ENCODE measurements at regions not wholly inside any gene's neighbourhood (a gene's known extent, or its start where the extent isn't known, plus 50 kb on each side); places are given as distances from the start of the nearest gene placed in this dataset.
A peak's percentile ranks its signal among the peaks of the same experiment; 100 is the strongest.

GRCh38 chr14:54109521-54110120 is 153.0 kb upstream of the BMP4 start:
- no peak overlapping the region for H2AFZ ChIP-seq (ENCODE audit: low read length)
- H3K79me2 ChIP-seq (ENCODE audit: insufficient read depth, low read length), result no peaks in the 10 kb centered on the region
- no peak overlapping the region for H3K4me2 ChIP-seq (ENCODE audit: insufficient read depth, low read length)
- no peaks in the 10 kb centered on the region for H3K36me3 ChIP-seq (ENCODE audit: insufficient read depth, low read length)
- H4K20me1 ChIP-seq (ENCODE audit: insufficient read depth, low read length), result no peaks in the 10 kb centered on the region
- no peak for DNase-seq (ENCODE audit: insufficient read length, low spot score, missing footprints)
- H3K27ac ChIP-seq (ENCODE audit: low read depth, low read length), result peak overlapping the region; percentile 20
- no peak overlapping the region for H3K4me3 ChIP-seq (ENCODE audit: insufficient read depth, low read length)
- H3K27me3 ChIP-seq (ENCODE audit: insufficient read depth, low read length), result no peaks in the 10 kb centered on the region
- no peak for TF ChIP-seq CTCF (IDR thresholded peaks at IDR 0.05; ENCODE audit: extremely low read depth, low read depth, low read length)
- H3K4me1 ChIP-seq (ENCODE audit: insufficient read depth, low read length), result peaks cover 30% of the 10 kb centered on the region
- no peaks in the 10 kb centered on the region for H3K9me3 ChIP-seq (ENCODE audit: low read depth, low read length)

GRCh38 chr14:54114941-54115340 is 158.3 kb upstream of the BMP4 start:
- Histone ChIP-seq H3K4me1 (ENCODE audit: insufficient read depth, low read length) (no peaks in the 10 kb centered on the region), H3K4me3 (ENCODE audit: insufficient read depth, low read length) (no peak overlapping the region), H3K27ac (ENCODE audit: low read depth, low read length) (no peak overlapping the region), H3K36me3 (ENCODE audit: insufficient read depth, low read length) (no peaks in the 10 kb centered on the region), H3K79me2 (ENCODE audit: insufficient read depth, low read length) (no peaks in the 10 kb centered on the region), H3K4me2 (ENCODE audit: insufficient read depth, low read length) (no peak overlapping the region), H3K27me3 (ENCODE audit: insufficient read depth, low read length) (no peaks in the 10 kb centered on the region), H2AFZ (ENCODE audit: low read length) (no peak overlapping the region), H3K9me3 (ENCODE audit: low read depth, low read length) (no peaks in the 10 kb centered on the region), H4K20me1 (ENCODE audit: insufficient read depth, low read length) (no peaks in the 10 kb centered on the region)
- TF ChIP-seq CTCF (IDR thresholded peaks at IDR 0.05; ENCODE audit: extremely low read depth, low read depth, low read length), result no peak
- no peak for DNase-seq (ENCODE audit: insufficient read length, low spot score, missing footprints)

- no peaks in the 10 kb centered on the region for H3K36me3 ChIP-seq (ENCODE audit: insufficient read depth, low read length)
- no peaks in the 10 kb centered on the region for H3K79me2 ChIP-seq (ENCODE audit: insufficient read depth, low read length)
- TF ChIP-seq CTCF (IDR thresholded peaks at IDR 0.05; ENCODE audit: extremely low read depth, low read depth, low read length), result no peak
- H3K9me3 ChIP-seq (ENCODE audit: low read depth, low read length), result no peaks in the 10 kb centered on the region
- DNase-seq (ENCODE audit: insufficient read length, low spot score, missing footprints), result no peak
- H3K27ac ChIP-seq (ENCODE audit: low read depth, low read length), result no peak overlapping the region
- no peaks in the 10 kb centered on the region for H3K4me1 ChIP-seq (ENCODE audit: insufficient read depth, low read length)
- no peaks in the 10 kb centered on the region for H4K20me1 ChIP-seq (ENCODE audit: insufficient read depth, low read length)
- no peak overlapping the region for H2AFZ ChIP-seq (ENCODE audit: low read length)
- H3K4me2 ChIP-seq (ENCODE audit: insufficient read depth, low read length), result no peak overlapping the region
- H3K27me3 ChIP-seq (ENCODE audit: insufficient read depth, low read length), result peaks cover 2% of the 10 kb centered on the region
- H3K4me3 ChIP-seq (ENCODE audit: insufficient read depth, low read length), result no peak overlapping the region
Observed at GRCh38 chr14:54116198-54116885, 159.7 kb upstream of the BMP4 start.

- Histone ChIP-seq H4K20me1 (ENCODE audit: insufficient read depth, low read length) (no peaks in the 10 kb centered on the region), H3K4me2 (ENCODE audit: insufficient read depth, low read length) (no peak overlapping the region), H2AFZ (ENCODE audit: low read length) (no peak overlapping the region), H3K79me2 (ENCODE audit: insufficient read depth, low read length) (no peaks in the 10 kb centered on the region), H3K9me3 (ENCODE audit: low read depth, low read length) (no peaks in the 10 kb centered on the region), H3K27me3 (ENCODE audit: insufficient read depth, low read length) (peaks cover 2% of the 10 kb centered on the region), H3K4me3 (ENCODE audit: insufficient read depth, low read length) (no peak overlapping the region), H3K4me1 (ENCODE audit: insufficient read depth, low read length) (no peaks in the 10 kb centered on the region), H3K36me3 (ENCODE audit: insufficient read depth, low read length) (no peaks in the 10 kb centered on the region), H3K27ac (ENCODE audit: low read depth, low read length) (no peak overlapping the region)
- no peak for TF ChIP-seq CTCF (IDR thresholded peaks at IDR 0.05; ENCODE audit: extremely low read depth, low read depth, low read length)
- peak; percentile 38 for DNase-seq (ENCODE audit: insufficient read length, low spot score, missing footprints)
Observed at GRCh38 chr14:54116972-54117371, 160.3 kb upstream of the BMP4 start.
